Stimulated activated CD4-positive, alpha-beta T cell treated with anti-CD3 and anti-CD28 coated beads, Interleukin-4, amount 100 ng/mL, for 24 hours (primary cell): ENCODE measurements at regions not wholly inside any gene's neighbourhood (a gene's known extent, or its start where the extent isn't known, plus 50 kb on each side); places are given as distances from the start of the nearest gene placed in this dataset.
"Not testable (repeated sequence)": the region's sequence is repeated elsewhere in the genome, so short reads cannot be mapped to it uniquely, and the experiment has no call there.

Experiments
- DNase-seq: peaks from one replicate; pipeline ENCODE4 v3.0.0-alpha.2; 2020

- DNase-seq = no peak
Observed at GRCh38 chr16:87123356-87124001, 193.7 kb downstream of the C16orf95 start.

GRCh38 chr16:87124405-87124804, 192.8 kb downstream of the C16orf95 start:
- not testable (repeated sequence) for DNase-seq

GRCh38 chr16:87125206-87126155, 191.7 kb downstream of the C16orf95 start:
- DNase-seq = no peak

- no peak for DNase-seq
Observed at GRCh38 chr16:87126403-87127025, 190.7 kb downstream of the C16orf95 start.

- no peak for DNase-seq
Observed at GRCh38 chr16:87127061-87127765, 190.0 kb downstream of the C16orf95 start.

GRCh38 chr16:87127766-87128147, 189.4 kb downstream of the C16orf95 start:
- no peak for DNase-seq

- no peak for DNase-seq
Observed at GRCh38 chr16:87129771-87130170, 187.4 kb downstream of the C16orf95 start.

- DNase-seq = no peak
Observed at GRCh38 chr16:87131061-87131995, 185.9 kb downstream of the C16orf95 start.

- no peak for DNase-seq
Observed at GRCh38 chr16:87131996-87132345, 185.2 kb downstream of the C16orf95 start.

GRCh38 chr16:87132361-87133014, 184.7 kb downstream of the C16orf95 start:
- DNase-seq = no peak

- DNase-seq = no peak
Observed at GRCh38 chr16:87133112-87133850, 183.9 kb downstream of the C16orf95 start.

GRCh38 chr16:87133966-87134627, 183.1 kb downstream of the C16orf95 start:
- no peak for DNase-seq

- DNase-seq = no peak
Observed at GRCh38 chr16:87134628-87134995, 182.6 kb downstream of the C16orf95 start.

- DNase-seq = no peak
Observed at GRCh38 chr16:87135246-87136030, 181.8 kb downstream of the C16orf95 start.

- no peak for DNase-seq
Observed at GRCh38 chr16:87138316-87138715, 178.9 kb downstream of the C16orf95 start.

GRCh38 chr16:87138738-87139267, 178.4 kb downstream of the C16orf95 start:
- no peak for DNase-seq

GRCh38 chr16:87140211-87141200, 176.7 kb downstream of the C16orf95 start:
- no peak for DNase-seq

GRCh38 chr16:87141402-87141801, 175.8 kb downstream of the C16orf95 start:
- DNase-seq = no peak
